IgD-negative memory B cell (primary cell): ENCODE measurements at regions not wholly inside any gene's neighbourhood (a gene's known extent, or its start where the extent isn't known, plus 50 kb on each side); places are given as distances from the start of the nearest gene placed in this dataset.
"Not testable (repeated sequence)": the region's sequence is repeated elsewhere in the genome, so short reads cannot be mapped to it uniquely, and the experiment has no call there.

ENCODE experiments used
- H3K27ac Mint-ChIP-seq, 3 donors: one replicate each; pipeline ENCODE4 v1.8.0; 2020 to 2022; ENCODE audit warnings: mild to moderate bottlenecking in 3 of 3, mixed read lengths in 3 of 3, moderate library complexity in 1 of 3
- H3K27me3 Mint-ChIP-seq: one replicate; pipeline ENCODE4 v1.8.0; 2021; ENCODE audit warnings: mixed read lengths
- H3K36me3 Mint-ChIP-seq: one replicate; pipeline ENCODE4 v1.8.0; 2020; ENCODE audit warnings: mild to moderate bottlenecking, mixed read lengths
- H3K4me1 Mint-ChIP-seq, 3 donors: one replicate each; pipeline ENCODE4 v1.8.0; 2020 to 2022; ENCODE audit warnings: mixed read lengths in 3 of 3, mild to moderate bottlenecking in 1 of 3
- H3K4me3 Mint-ChIP-seq, 4 donors: one replicate each; pipeline ENCODE4 v1.8.0; 2020 to 2022; ENCODE audit warnings: mild to moderate bottlenecking in 4 of 4, mixed read lengths in 4 of 4, moderate library complexity in 3 of 4
- H3K9me3 Mint-ChIP-seq, 3 donors: one replicate each; pipeline ENCODE4 v1.8.0; 2020 to 2021; ENCODE audit warnings: mixed read lengths in 3 of 3, mild to moderate bottlenecking in 1 of 3

- no peak overlapping the region for H3K4me3 Mint-ChIP-seq
- no peaks in the 10 kb centered on the region for H3K9me3 Mint-ChIP-seq
- no peaks in the 10 kb centered on the region for H3K4me1 Mint-ChIP-seq
- H3K36me3 Mint-ChIP-seq: no peaks in the 10 kb centered on the region
- H3K27ac Mint-ChIP-seq: no peak overlapping the region
- H3K27me3 Mint-ChIP-seq: no peaks in the 10 kb centered on the region
Observed at GRCh38 chr3:18103591-18103990, 321.5 kb downstream of the SATB1 start.

- no peaks in the 10 kb centered on the region for H3K4me1 Mint-ChIP-seq
Observed at GRCh38 chr3:18100121-18100520, 325.0 kb downstream of the SATB1 start.

GRCh38 chr3:18099611-18100010 is 325.5 kb downstream of the SATB1 start:
- Mint-ChIP-seq H3K9me3 (peaks cover 4 to 7% (median 5%) of the 10 kb centered on the region in 3 donors), H3K4me1 (no peaks in the 10 kb centered on the region)

More at GRCh38 chr3:18100121-18100520, 325.0 kb downstream of the SATB1 start:
- peaks cover 4 to 7% (median 5%) of the 10 kb centered on the region in 3 donors for H3K9me3 Mint-ChIP-seq
- no peak overlapping the region for H3K4me3 Mint-ChIP-seq
- H3K27me3 Mint-ChIP-seq: peaks cover 2% of the 10 kb centered on the region
- no peak overlapping the region for H3K27ac Mint-ChIP-seq
- no peaks in the 10 kb centered on the region for H3K36me3 Mint-ChIP-seq

GRCh38 chr3:18098960-18099587 is 326.1 kb downstream of the SATB1 start:
- Mint-ChIP-seq H3K4me1 (no peaks in the 10 kb centered on the region), H3K36me3 (no peaks in the 10 kb centered on the region), H3K27ac (no peak overlapping the region), H3K27me3 (peaks cover 4% of the 10 kb centered on the region), H3K9me3 (peaks cover 4 to 9% (median 5%) of the 10 kb centered on the region in 3 donors), H3K4me3 (no peak overlapping the region)

More at GRCh38 chr3:18099611-18100010, 325.5 kb downstream of the SATB1 start:
- no peak overlapping the region for H3K27ac Mint-ChIP-seq
- no peak overlapping the region for H3K4me3 Mint-ChIP-seq
- H3K36me3 Mint-ChIP-seq: no peaks in the 10 kb centered on the region
- H3K27me3 Mint-ChIP-seq: peaks cover 4% of the 10 kb centered on the region

GRCh38 chr3:18097989-18098388 is 327.1 kb downstream of the SATB1 start:
- Mint-ChIP-seq H3K4me3 (no peak overlapping the region), H3K27me3 (peaks cover 4% of the 10 kb centered on the region), H3K27ac (no peak overlapping the region), H3K36me3 (no peaks in the 10 kb centered on the region), H3K9me3 (peaks cover 4 to 15% (median 5%) of the 10 kb centered on the region in 3 donors), H3K4me1 (no peaks in the 10 kb centered on the region)

- Mint-ChIP-seq H3K27me3 (peaks cover 4% of the 10 kb centered on the region), H3K36me3 (no peaks in the 10 kb centered on the region), H3K27ac (no peak overlapping the region), H3K9me3 (peaks cover 4 to 15% (median 5%) of the 10 kb centered on the region in 3 donors), H3K4me1 (no peaks in the 10 kb centered on the region), H3K4me3 (no peak overlapping the region)
Observed at GRCh38 chr3:18097473-18097872, 327.7 kb downstream of the SATB1 start.

- peaks cover 2% of the 10 kb centered on the region for H3K27me3 Mint-ChIP-seq
- peaks cover 3 to 12% (median 3%) of the 10 kb centered on the region in 3 donors for H3K9me3 Mint-ChIP-seq
- no peaks in the 10 kb centered on the region for H3K4me1 Mint-ChIP-seq
- no peak overlapping the region for H3K4me3 Mint-ChIP-seq
- H3K27ac Mint-ChIP-seq: no peak overlapping the region
- no peaks in the 10 kb centered on the region for H3K36me3 Mint-ChIP-seq
Observed at GRCh38 chr3:18092726-18093125, 332.4 kb downstream of the SATB1 start.

- H3K36me3 Mint-ChIP-seq: no peaks in the 10 kb centered on the region
- no peak overlapping the region for H3K4me3 Mint-ChIP-seq
- H3K27me3 Mint-ChIP-seq: peaks cover 6% of the 10 kb centered on the region
- peaks cover 0 to 8% (median 0%) of the 10 kb centered on the region in 3 donors for H3K9me3 Mint-ChIP-seq
- no peak overlapping the region for H3K27ac Mint-ChIP-seq
- no peaks in the 10 kb centered on the region for H3K4me1 Mint-ChIP-seq
Observed at GRCh38 chr3:18090377-18090776, 334.8 kb downstream of the SATB1 start.

- no peaks in the 10 kb centered on the region for H3K4me1 Mint-ChIP-seq
- H3K27me3 Mint-ChIP-seq: peaks cover 7% of the 10 kb centered on the region
- H3K27ac Mint-ChIP-seq: no peak overlapping the region
- H3K9me3 Mint-ChIP-seq: no peaks in the 10 kb centered on the region
- H3K36me3 Mint-ChIP-seq: peaks cover 2% of the 10 kb centered on the region
- H3K4me3 Mint-ChIP-seq: no peak overlapping the region
Observed at GRCh38 chr3:18087988-18088387, 337.2 kb downstream of the SATB1 start.

GRCh38 chr3:18086760-18087159 is 338.4 kb downstream of the SATB1 start:
- no peaks in the 10 kb centered on the region for H3K4me1 Mint-ChIP-seq
- peaks cover 7% of the 10 kb centered on the region for H3K27me3 Mint-ChIP-seq
- H3K9me3 Mint-ChIP-seq: no peaks in the 10 kb centered on the region

GRCh38 chr3:18086078-18086477 is 339.1 kb downstream of the SATB1 start:
- H3K27me3 Mint-ChIP-seq: peaks cover 7% of the 10 kb centered on the region
- no peaks in the 10 kb centered on the region for H3K9me3 Mint-ChIP-seq
- H3K4me1 Mint-ChIP-seq: no peaks in the 10 kb centered on the region
- H3K4me3 Mint-ChIP-seq: no peak overlapping the region
- no peak overlapping the region for H3K27ac Mint-ChIP-seq
- peaks cover 2% of the 10 kb centered on the region for H3K36me3 Mint-ChIP-seq

More at GRCh38 chr3:18086760-18087159, 338.4 kb downstream of the SATB1 start:
- H3K4me3 Mint-ChIP-seq: no peak overlapping the region
- peaks cover 2% of the 10 kb centered on the region for H3K36me3 Mint-ChIP-seq
- no peak overlapping the region for H3K27ac Mint-ChIP-seq

- H3K4me3 Mint-ChIP-seq: no peak overlapping the region
- H3K36me3 Mint-ChIP-seq: peaks cover 2% of the 10 kb centered on the region
- no peak overlapping the region for H3K27ac Mint-ChIP-seq
- peaks cover 7% of the 10 kb centered on the region for H3K27me3 Mint-ChIP-seq
- H3K9me3 Mint-ChIP-seq: no peaks in the 10 kb centered on the region
- no peaks in the 10 kb centered on the region for H3K4me1 Mint-ChIP-seq
Observed at GRCh38 chr3:18085429-18085828, 339.7 kb downstream of the SATB1 start.

- not testable (repeated sequence) for H3K36me3 Mint-ChIP-seq, H3K27ac Mint-ChIP-seq, H3K4me1 Mint-ChIP-seq, H3K9me3 Mint-ChIP-seq, H3K4me3 Mint-ChIP-seq
- H3K27me3 Mint-ChIP-seq: peaks cover 11% of the 10 kb centered on the region
Observed at GRCh38 chr3:18083273-18083590, 340.8 kb upstream of the TBC1D5 start.

- H3K4me1 Mint-ChIP-seq: peaks cover 0 to 2% (median 0%) of the 10 kb centered on the region in 3 donors
- no peaks in the 10 kb centered on the region for H3K9me3 Mint-ChIP-seq
- H3K27ac Mint-ChIP-seq: no peak overlapping the region
- H3K4me3 Mint-ChIP-seq: no peak overlapping the region
- peaks cover 2% of the 10 kb centered on the region for H3K36me3 Mint-ChIP-seq
- peaks cover 11% of the 10 kb centered on the region for H3K27me3 Mint-ChIP-seq
Observed at GRCh38 chr3:18082551-18083272, 340.3 kb upstream of the TBC1D5 start.

- no peak overlapping the region for H3K27ac Mint-ChIP-seq
- peaks cover 0 to 2% (median 0%) of the 10 kb centered on the region in 3 donors for H3K4me1 Mint-ChIP-seq
- peaks cover 8% of the 10 kb centered on the region for H3K27me3 Mint-ChIP-seq
- H3K4me3 Mint-ChIP-seq: no peak overlapping the region
- H3K36me3 Mint-ChIP-seq: peaks cover 2% of the 10 kb centered on the region
- H3K9me3 Mint-ChIP-seq: no peaks in the 10 kb centered on the region
Observed at GRCh38 chr3:18080198-18080689, 337.8 kb upstream of the TBC1D5 start.

- Mint-ChIP-seq H3K9me3 (no peaks in the 10 kb centered on the region), H3K27me3 (peaks cover 7% of the 10 kb centered on the region), H3K4me1 (peaks cover 0 to 2% (median 0%) of the 10 kb centered on the region in 3 donors), H3K4me3 (no peak overlapping the region), H3K27ac (no peak overlapping the region), H3K36me3 (peaks cover 2% of the 10 kb centered on the region)
Observed at GRCh38 chr3:18079739-18080138, 337.3 kb upstream of the TBC1D5 start.
